Keratinocyte (primary cell): ENCODE measurements at regions not wholly inside any gene's neighbourhood (a gene's known extent, or its start where the extent isn't known, plus 50 kb on each side); places are given as distances from the start of the nearest gene placed in this dataset.

ENCODE experiments used
- DNase-seq: peaks from one replicate; pipeline ENCODE4 v3.0.0-alpha.2; 2011; ENCODE audit warnings: low read depth, missing footprints, low spot score
- FAIRE-seq: peaks from 2 replicates; lab custom pipeline; 2011; peaks lifted over from hg19 to GRCh38; lab: Jason Lieb, UNC
- H2AFZ ChIP-seq: 2 replicates; pipeline ENCODE4 v1.6.0; 2012; ENCODE audit warnings: low read length, control low read depth, inconsistent platforms; ENCODE audit not compliant: control insufficient read depth
- H3K27ac ChIP-seq: 2 replicates; pipeline ENCODE4 v1.5.1; 2011; ENCODE audit warnings: low read length; ENCODE audit not compliant: control insufficient read depth, insufficient read depth
- H3K27me3 ChIP-seq: 3 replicates; pipeline ENCODE4 v1.6.0; 2011; ENCODE audit warnings: low read length; ENCODE audit not compliant: control insufficient read depth, insufficient read depth; ENCODE audit errors: extremely low read depth
- H3K36me3 ChIP-seq, 2 experiments: 2 replicates in 1 of 2; 3 replicates in 1 of 2; pipeline ENCODE4 v1.5.1; 2011; ENCODE audit warnings: low read length in 2 of 2, mild to moderate bottlenecking in 1 of 2; ENCODE audit not compliant: control insufficient read depth in 2 of 2, insufficient read depth in 2 of 2; ENCODE audit errors: extremely low read depth in 1 of 2
- H3K4me1 ChIP-seq: 3 replicates; pipeline ENCODE4 v1.5.1; 2011; ENCODE audit warnings: low read length; ENCODE audit not compliant: control insufficient read depth, insufficient read depth; ENCODE audit errors: extremely low read depth
- H3K4me2 ChIP-seq: 3 replicates; pipeline ENCODE4 v1.6.0; 2011; ENCODE audit warnings: low read depth, low read length; ENCODE audit not compliant: control insufficient read depth, insufficient read depth; ENCODE audit errors: extremely low read depth
- H3K4me3 ChIP-seq, 3 experiments: fragments of 200-600 bp in 1 of 3; sonication (generic) in 1 of 3; 2 replicates in 2 of 3; 3 replicates in 1 of 3; pipeline ENCODE4 v1.5.1; 2011 to 2016; ENCODE audit warnings: low read length in 3 of 3, mild to moderate bottlenecking in 3 of 3, control low read depth in 2 of 3, inconsistent platforms in 1 of 3, low read depth in 1 of 3, mixed read lengths in 1 of 3, mixed run types in 1 of 3, moderate library complexity in 1 of 3; ENCODE audit not compliant: control insufficient read depth in 2 of 3, insufficient read depth in 2 of 3; ENCODE audit errors: extremely low read depth in 1 of 3
- H3K79me2 ChIP-seq: 2 replicates; pipeline ENCODE4 v1.6.0; 2012; ENCODE audit warnings: low read length; ENCODE audit not compliant: control insufficient read depth, insufficient read depth
- H3K9ac ChIP-seq: 3 replicates; pipeline ENCODE4 v1.6.0; 2011; ENCODE audit warnings: low read length; ENCODE audit not compliant: control insufficient read depth, insufficient read depth; ENCODE audit errors: extremely low read depth
- H3K9me1 ChIP-seq: 3 replicates; pipeline ENCODE4 v1.6.0; 2011; ENCODE audit warnings: low read length; ENCODE audit not compliant: control insufficient read depth, insufficient read depth; ENCODE audit errors: extremely low read depth
- H3K9me3 ChIP-seq: 2 replicates; pipeline ENCODE4 v1.5.1; 2012; ENCODE audit warnings: low read depth, low read length; ENCODE audit not compliant: control insufficient read depth
- H4K20me1 ChIP-seq: 3 replicates; pipeline ENCODE4 v1.6.0; 2011; ENCODE audit warnings: low read length; ENCODE audit not compliant: control insufficient read depth, insufficient read depth; ENCODE audit errors: extremely low read depth
- EZH2 ChIP-seq: IDR thresholded peaks from one replicate; pipeline ENCODE4 v1.6.1; 2012; ENCODE audit warnings: inconsistent platforms, mild to moderate bottlenecking, low read length, moderate library complexity
- dilution Hi-C: fragments of 300-500 bp; cut with MboI; formaldehyde crosslinking; loops from one replicate; pipeline ENCODE4 v1.7.0; 2020; ENCODE audit warnings: low sequenced_read_pairs; ENCODE audit not compliant: extremely low pct_ligation_motif_present
- TF ChIP-seq, protein P1 (sequence below), 3 experiments: IDR thresholded peaks in 1 of 3; conservative IDR thresholded peaks in 1 of 3; optimal IDR thresholded peaks in 1 of 3; 2 replicates in 2 of 3; 3 replicates in 1 of 3; pipeline versions ENCODE3 to v1.5.1; 2011; ENCODE audit warnings: low read length in 3 of 3, mild to moderate bottlenecking in 3 of 3, moderate library complexity in 2 of 3, control low read depth in 1 of 3, inconsistent platforms in 1 of 3; ENCODE audit not compliant: insufficient read depth in 2 of 3; ENCODE audit errors: extremely low read depth in 1 of 3

GRCh38 chr7:27424749-27425148, 182.1 kb downstream of the EVX1 start:
- no peak overlapping the region for H3K4me3 ChIP-seq
- H3K36me3 ChIP-seq: no peaks in the 10 kb centered on the region
- TF ChIP-seq, protein P1, sequence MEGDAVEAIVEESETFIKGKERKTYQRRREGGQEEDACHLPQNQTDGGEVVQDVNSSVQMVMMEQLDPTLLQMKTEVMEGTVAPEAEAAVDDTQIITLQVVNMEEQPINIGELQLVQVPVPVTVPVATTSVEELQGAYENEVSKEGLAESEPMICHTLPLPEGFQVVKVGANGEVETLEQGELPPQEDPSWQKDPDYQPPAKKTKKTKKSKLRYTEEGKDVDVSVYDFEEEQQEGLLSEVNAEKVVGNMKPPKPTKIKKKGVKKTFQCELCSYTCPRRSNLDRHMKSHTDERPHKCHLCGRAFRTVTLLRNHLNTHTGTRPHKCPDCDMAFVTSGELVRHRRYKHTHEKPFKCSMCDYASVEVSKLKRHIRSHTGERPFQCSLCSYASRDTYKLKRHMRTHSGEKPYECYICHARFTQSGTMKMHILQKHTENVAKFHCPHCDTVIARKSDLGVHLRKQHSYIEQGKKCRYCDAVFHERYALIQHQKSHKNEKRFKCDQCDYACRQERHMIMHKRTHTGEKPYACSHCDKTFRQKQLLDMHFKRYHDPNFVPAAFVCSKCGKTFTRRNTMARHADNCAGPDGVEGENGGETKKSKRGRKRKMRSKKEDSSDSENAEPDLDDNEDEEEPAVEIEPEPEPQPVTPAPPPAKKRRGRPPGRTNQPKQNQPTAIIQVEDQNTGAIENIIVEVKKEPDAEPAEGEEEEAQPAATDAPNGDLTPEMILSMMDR (optimal IDR thresholded peaks at IDR 0.05 in 1 of 3, IDR thresholded peaks at IDR 0.05 in 1 of 3, conservative IDR thresholded peaks at IDR 0.05 in 1 of 3; ENCODE audit: extremely low read depth in 1 of 3, insufficient read depth in 2 of 3, low read length in 3 of 3): no peak
- no peak overlapping the region for H2AFZ ChIP-seq
- H3K9me3 ChIP-seq: no peaks in the 10 kb centered on the region
- H3K4me1 ChIP-seq: peaks cover 18% of the 10 kb centered on the region
- DNase-seq (no peak), FAIRE-seq (no peak)
- no peak overlapping the region for H3K9ac ChIP-seq
- H3K4me2 ChIP-seq: no peak overlapping the region
- H3K79me2 ChIP-seq: no peaks in the 10 kb centered on the region
- no peaks in the 10 kb centered on the region for H3K9me1 ChIP-seq
- H3K27ac ChIP-seq: no peak overlapping the region
- no peaks in the 10 kb centered on the region for H4K20me1 ChIP-seq
- dilution Hi-C loops: no loop called here
- no peaks in the 10 kb centered on the region for H3K27me3 ChIP-seq

GRCh38 chr7:27427416-27427815, 184.8 kb downstream of the EVX1 start:
- no peaks in the 10 kb centered on the region for H3K27me3 ChIP-seq
- H3K9ac ChIP-seq: no peak overlapping the region
- peaks cover 18% of the 10 kb centered on the region for H3K4me1 ChIP-seq
- H3K9me1 ChIP-seq: no peaks in the 10 kb centered on the region
- H3K4me2 ChIP-seq: no peak overlapping the region
- H3K27ac ChIP-seq: no peak overlapping the region
- dilution Hi-C loops: no loop called here
- no peak for TF ChIP-seq EZH2
- no peak overlapping the region for H3K4me3 ChIP-seq
- H3K36me3 ChIP-seq: no peaks in the 10 kb centered on the region
- no peak overlapping the region for H2AFZ ChIP-seq
- H4K20me1 ChIP-seq: no peaks in the 10 kb centered on the region
- no peaks in the 10 kb centered on the region for H3K79me2 ChIP-seq
- no peak for DNase-seq
- FAIRE-seq: no peak
- no peaks in the 10 kb centered on the region for H3K9me3 ChIP-seq

- Histone ChIP-seq H3K4me2 (no peak overlapping the region), H3K79me2 (no peaks in the 10 kb centered on the region), H3K27me3 (no peaks in the 10 kb centered on the region), H3K9me3 (no peaks in the 10 kb centered on the region), H4K20me1 (no peaks in the 10 kb centered on the region), H3K4me1 (no peaks in the 10 kb centered on the region), H3K36me3 (no peaks in the 10 kb centered on the region), H3K9ac (no peak overlapping the region), H2AFZ (no peak overlapping the region), H3K27ac (no peak overlapping the region), H3K9me1 (no peaks in the 10 kb centered on the region), H3K4me3 (no peak overlapping the region)
- no peak for FAIRE-seq
- TF ChIP-seq, protein P1 (optimal IDR thresholded peaks at IDR 0.05 in 1 of 3, IDR thresholded peaks at IDR 0.05 in 1 of 3, conservative IDR thresholded peaks at IDR 0.05 in 1 of 3; ENCODE audit: extremely low read depth in 1 of 3, insufficient read depth in 2 of 3, low read length in 3 of 3): no peak
- no peak for TF ChIP-seq EZH2
- DNase-seq: no peak
- dilution Hi-C loops: no loop called here
Observed at GRCh38 chr7:27430105-27430504, 187.5 kb downstream of the EVX1 start.
